SK-N-MC (cell line): ENCODE measurements at regions not wholly inside any gene's neighbourhood (a gene's known extent, or its start where the extent isn't known, plus 50 kb on each side); places are given as distances from the start of the nearest gene placed in this dataset.

Source experiments
- DNase-seq: peaks from one replicate; pipeline ENCODE4 v3.0.0-alpha.2; 2011; ENCODE audit warnings: low read depth, low spot score
- H3K27ac ChIP-seq: fragments of 200-600 bp; sonication (generic); 2 replicates; pipeline ENCODE4 v1.5.1; 2016; ENCODE audit warnings: mixed run types
- H3K36me3 ChIP-seq: fragments of 200-600 bp; sonication (generic); 2 replicates; pipeline ENCODE4 v1.6.1; 2017; ENCODE audit warnings: antibody characterized with exemption, low read length, mixed read lengths; ENCODE audit not compliant: insufficient read depth
- H3K4me3 ChIP-seq: fragments of 200-600 bp; sonication (generic); 2 replicates; pipeline ENCODE4 v1.5.1; 2016
- H3K9ac ChIP-seq: fragments of 200-600 bp; sonication (generic); 2 replicates; pipeline ENCODE4 v1.8.0; 2017; ENCODE audit warnings: mixed run types, mixed read lengths; ENCODE audit not compliant: insufficient read length
- H3K9me3 ChIP-seq: fragments of 200-600 bp; sonication (generic); 2 replicates; pipeline ENCODE4 v1.6.1; 2017; ENCODE audit warnings: low read depth, mild to moderate bottlenecking, antibody characterized with exemption, low read length, moderate library complexity, mixed read lengths
- EZH2 ChIP-seq: fragments of 200-600 bp; sonication (generic); IDR thresholded peaks from one replicate; pipeline ENCODE4 v1.6.1; 2017; ENCODE audit warnings: antibody characterized with exemption
- FOXP2 ChIP-seq: optimal IDR thresholded peaks from 2 replicates; pipeline ENCODE3; 2011; ENCODE audit warnings: mild to moderate bottlenecking, moderate library complexity; ENCODE audit not compliant: insufficient read depth; ENCODE audit errors: extremely low read length, control extremely low read depth
- POLR2AphosphoS5 ChIP-seq: IDR thresholded peaks from 2 replicates; pipeline ENCODE4 v1.6.1; 2012; ENCODE audit warnings: mild to moderate bottlenecking, low read depth, low read length, borderline replicate concordance

DNA sequence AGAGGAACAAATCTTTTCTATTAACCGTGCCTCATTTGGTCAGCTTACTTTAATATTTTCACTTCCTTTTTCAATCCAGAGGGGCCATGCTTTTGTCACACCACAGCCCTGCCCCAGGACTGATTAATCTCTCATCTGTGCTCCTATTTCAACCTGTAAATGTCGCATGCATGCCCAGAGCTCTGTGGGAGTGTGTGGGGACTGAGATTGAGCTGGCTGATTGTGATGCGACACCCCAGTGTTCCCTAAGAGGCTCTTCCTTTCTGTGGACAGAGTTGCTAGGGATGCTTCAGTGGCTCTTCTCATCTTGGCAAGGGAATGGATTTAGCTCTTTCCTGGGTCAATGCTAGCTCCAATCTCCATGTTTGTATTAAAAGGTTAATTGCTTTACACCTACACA is 249.6 kb downstream of the TDRD3 start:
- no peak for TF ChIP-seq EZH2
- no peaks in the 10 kb centered on the region for H3K36me3 ChIP-seq
- H3K9me3 ChIP-seq = no peaks in the 10 kb centered on the region
- no peak overlapping the region for H3K27ac ChIP-seq
- no peak for DNase-seq
- H3K9ac ChIP-seq = no peak overlapping the region
- no peak overlapping the region for H3K4me3 ChIP-seq

DNA sequence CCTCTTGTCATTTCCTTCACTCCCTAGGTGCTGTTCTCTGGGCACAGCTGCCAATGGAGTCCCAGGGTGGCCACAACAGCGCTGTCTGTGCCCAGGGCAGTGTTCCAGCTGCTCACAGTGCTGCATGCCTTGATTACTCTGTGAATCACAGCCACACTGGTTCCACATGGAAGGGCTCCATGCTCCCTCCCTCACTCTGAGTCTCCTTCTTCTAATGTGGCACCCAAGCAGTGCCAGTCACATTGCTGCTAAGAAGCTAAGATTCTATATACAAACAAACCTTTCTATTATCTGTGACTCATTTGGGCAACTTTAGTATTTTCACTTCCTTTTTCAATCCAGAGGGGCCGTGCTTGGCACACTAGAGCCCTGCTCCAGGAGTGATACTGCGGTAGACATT is 248.7 kb downstream of the TDRD3 start:
- Histone ChIP-seq H3K9me3 (no peaks in the 10 kb centered on the region), H3K36me3 (no peaks in the 10 kb centered on the region), H3K4me3 (no peak overlapping the region), H3K27ac (no peak overlapping the region), H3K9ac (no peak overlapping the region)
- no peak for DNase-seq
- TF ChIP-seq EZH2 (no peak), FOXP2 (no peak), POLR2AphosphoS5 (no peak)

DNA sequence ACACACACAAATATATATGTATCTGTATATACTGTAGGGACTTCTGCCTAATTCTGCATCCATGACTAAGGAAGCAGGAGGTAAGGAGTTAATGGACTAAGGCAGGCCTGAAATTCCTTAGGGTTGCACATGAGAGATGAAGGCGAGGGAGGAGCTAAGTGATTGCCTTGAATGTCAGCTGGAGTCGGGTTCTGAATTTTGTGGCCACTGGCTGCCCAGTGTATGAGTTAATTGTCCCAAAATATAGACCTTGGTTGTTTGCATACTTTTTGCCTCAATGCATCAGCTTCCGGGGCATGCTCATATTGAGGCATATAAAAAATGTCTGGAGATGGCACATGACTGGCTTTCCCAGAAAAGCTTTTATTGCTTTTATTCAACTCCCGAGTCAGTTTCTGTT is 245.5 kb downstream of the TDRD3 start:
- no peak for DNase-seq
- TF ChIP-seq FOXP2 (no peak), POLR2AphosphoS5 (no peak), EZH2 (no peak)
- H3K9ac ChIP-seq = no peak overlapping the region
- no peaks in the 10 kb centered on the region for H3K36me3 ChIP-seq
- no peaks in the 10 kb centered on the region for H3K9me3 ChIP-seq
- H3K27ac ChIP-seq = no peak overlapping the region
- no peak overlapping the region for H3K4me3 ChIP-seq

DNA sequence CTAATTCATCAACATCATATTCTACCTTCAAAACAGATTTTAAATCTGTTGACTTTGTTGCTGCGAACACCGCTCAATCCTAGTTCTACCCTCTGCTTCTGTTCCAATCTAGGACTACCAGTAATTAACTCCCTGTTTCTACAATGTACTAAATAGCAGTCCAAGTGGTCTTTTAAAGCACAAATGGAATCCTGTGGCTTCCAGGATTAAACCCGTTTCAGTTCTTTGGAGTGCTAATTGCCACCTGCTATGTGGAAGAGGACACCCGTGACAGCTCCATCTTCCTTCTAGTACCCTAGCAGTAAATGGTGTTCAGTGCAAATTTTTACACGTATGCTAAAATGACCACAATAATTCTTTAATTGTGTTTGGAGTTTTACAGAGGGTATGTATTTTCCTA is 232.1 kb downstream of the TDRD3 start:
- TF ChIP-seq FOXP2 = no peak
- no peak for TF ChIP-seq EZH2
- no peak for TF ChIP-seq POLR2AphosphoS5
- no peak overlapping the region for H3K9ac ChIP-seq
- H3K27ac ChIP-seq = no peak overlapping the region
- H3K4me3 ChIP-seq = no peak overlapping the region
- H3K9me3 ChIP-seq = no peaks in the 10 kb centered on the region
- no peaks in the 10 kb centered on the region for H3K36me3 ChIP-seq
- DNase-seq = no peak

DNA sequence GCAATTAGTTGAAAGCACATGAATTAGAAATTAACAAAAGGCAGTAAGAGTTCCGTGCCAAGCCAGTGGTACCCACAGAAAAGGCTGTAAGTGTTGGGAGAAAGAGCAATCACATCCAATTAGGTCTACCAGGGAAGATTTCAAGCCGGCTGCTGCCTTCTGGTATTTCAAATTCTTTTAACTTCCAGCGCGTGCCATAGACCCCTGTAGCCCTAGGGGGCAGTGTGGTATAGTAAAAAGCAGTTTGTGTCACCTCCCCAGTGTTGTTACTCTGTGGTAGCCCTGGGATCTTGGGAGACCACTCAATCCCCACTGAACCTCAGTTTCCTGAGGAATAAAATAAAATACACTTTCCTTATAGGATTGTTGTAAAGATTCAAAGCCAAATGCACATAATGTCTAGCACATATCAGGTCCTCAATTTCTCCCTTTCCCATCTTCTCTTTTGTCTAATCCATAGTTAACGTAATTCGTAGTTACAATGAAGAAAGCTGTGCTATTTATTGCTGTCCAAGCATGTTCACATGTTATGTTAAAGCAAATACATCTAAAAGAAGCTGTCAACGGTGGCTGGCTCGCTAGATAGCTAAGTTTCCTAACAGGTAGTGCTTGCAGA is 230.2 kb downstream of the TDRD3 start:
- DNase-seq = peak; percentile 24
- TF ChIP-seq FOXP2 (peak; percentile 39), EZH2 (no peak)
- Histone ChIP-seq H3K27ac (no peak overlapping the region), H3K9ac (no peak overlapping the region), H3K4me3 (no peak overlapping the region), H3K36me3 (no peaks in the 10 kb centered on the region), H3K9me3 (no peaks in the 10 kb centered on the region)
